Keratinocyte (primary cell): ENCODE measurements at regions not wholly inside any gene's neighbourhood (a gene's known extent, or its start where the extent isn't known, plus 50 kb on each side); places are given as distances from the start of the nearest gene placed in this dataset.

ENCODE experiments used
- DNase-seq: peaks from one replicate; pipeline ENCODE4 v3.0.0-alpha.2; 2011; ENCODE audit warnings: low read depth, missing footprints, low spot score
- FAIRE-seq: peaks from 2 replicates; lab custom pipeline; 2011; peaks lifted over from hg19 to GRCh38; lab: Jason Lieb, UNC
- H2AFZ ChIP-seq: 2 replicates; pipeline ENCODE4 v1.6.0; 2012; ENCODE audit warnings: low read length, control low read depth, inconsistent platforms; ENCODE audit not compliant: control insufficient read depth
- H3K27ac ChIP-seq: 2 replicates; pipeline ENCODE4 v1.5.1; 2011; ENCODE audit warnings: low read length; ENCODE audit not compliant: control insufficient read depth, insufficient read depth
- H3K27me3 ChIP-seq: 3 replicates; pipeline ENCODE4 v1.6.0; 2011; ENCODE audit warnings: low read length; ENCODE audit not compliant: control insufficient read depth, insufficient read depth; ENCODE audit errors: extremely low read depth
- H3K36me3 ChIP-seq, 2 experiments: 2 replicates in 1 of 2; 3 replicates in 1 of 2; pipeline ENCODE4 v1.5.1; 2011; ENCODE audit warnings: low read length in 2 of 2, mild to moderate bottlenecking in 1 of 2; ENCODE audit not compliant: control insufficient read depth in 2 of 2, insufficient read depth in 2 of 2; ENCODE audit errors: extremely low read depth in 1 of 2
- H3K4me1 ChIP-seq: 3 replicates; pipeline ENCODE4 v1.5.1; 2011; ENCODE audit warnings: low read length; ENCODE audit not compliant: control insufficient read depth, insufficient read depth; ENCODE audit errors: extremely low read depth
- H3K4me2 ChIP-seq: 3 replicates; pipeline ENCODE4 v1.6.0; 2011; ENCODE audit warnings: low read depth, low read length; ENCODE audit not compliant: control insufficient read depth, insufficient read depth; ENCODE audit errors: extremely low read depth
- H3K4me3 ChIP-seq, 3 experiments: fragments of 200-600 bp in 1 of 3; sonication (generic) in 1 of 3; 2 replicates in 2 of 3; 3 replicates in 1 of 3; pipeline ENCODE4 v1.5.1; 2011 to 2016; ENCODE audit warnings: low read length in 3 of 3, mild to moderate bottlenecking in 3 of 3, control low read depth in 2 of 3, inconsistent platforms in 1 of 3, low read depth in 1 of 3, mixed read lengths in 1 of 3, mixed run types in 1 of 3, moderate library complexity in 1 of 3; ENCODE audit not compliant: control insufficient read depth in 2 of 3, insufficient read depth in 2 of 3; ENCODE audit errors: extremely low read depth in 1 of 3
- H3K79me2 ChIP-seq: 2 replicates; pipeline ENCODE4 v1.6.0; 2012; ENCODE audit warnings: low read length; ENCODE audit not compliant: control insufficient read depth, insufficient read depth
- H3K9ac ChIP-seq: 3 replicates; pipeline ENCODE4 v1.6.0; 2011; ENCODE audit warnings: low read length; ENCODE audit not compliant: control insufficient read depth, insufficient read depth; ENCODE audit errors: extremely low read depth
- H3K9me1 ChIP-seq: 3 replicates; pipeline ENCODE4 v1.6.0; 2011; ENCODE audit warnings: low read length; ENCODE audit not compliant: control insufficient read depth, insufficient read depth; ENCODE audit errors: extremely low read depth
- H3K9me3 ChIP-seq: 2 replicates; pipeline ENCODE4 v1.5.1; 2012; ENCODE audit warnings: low read depth, low read length; ENCODE audit not compliant: control insufficient read depth
- H4K20me1 ChIP-seq: 3 replicates; pipeline ENCODE4 v1.6.0; 2011; ENCODE audit warnings: low read length; ENCODE audit not compliant: control insufficient read depth, insufficient read depth; ENCODE audit errors: extremely low read depth
- EZH2 ChIP-seq: IDR thresholded peaks from one replicate; pipeline ENCODE4 v1.6.1; 2012; ENCODE audit warnings: inconsistent platforms, mild to moderate bottlenecking, low read length, moderate library complexity
- dilution Hi-C: fragments of 300-500 bp; cut with MboI; formaldehyde crosslinking; loops from one replicate; pipeline ENCODE4 v1.7.0; 2020; ENCODE audit warnings: low sequenced_read_pairs; ENCODE audit not compliant: extremely low pct_ligation_motif_present
- TF ChIP-seq, protein P1 (sequence below), 3 experiments: IDR thresholded peaks in 1 of 3; conservative IDR thresholded peaks in 1 of 3; optimal IDR thresholded peaks in 1 of 3; 2 replicates in 2 of 3; 3 replicates in 1 of 3; pipeline versions ENCODE3 to v1.5.1; 2011; ENCODE audit warnings: low read length in 3 of 3, mild to moderate bottlenecking in 3 of 3, moderate library complexity in 2 of 3, control low read depth in 1 of 3, inconsistent platforms in 1 of 3; ENCODE audit not compliant: insufficient read depth in 2 of 3; ENCODE audit errors: extremely low read depth in 1 of 3

DNA sequence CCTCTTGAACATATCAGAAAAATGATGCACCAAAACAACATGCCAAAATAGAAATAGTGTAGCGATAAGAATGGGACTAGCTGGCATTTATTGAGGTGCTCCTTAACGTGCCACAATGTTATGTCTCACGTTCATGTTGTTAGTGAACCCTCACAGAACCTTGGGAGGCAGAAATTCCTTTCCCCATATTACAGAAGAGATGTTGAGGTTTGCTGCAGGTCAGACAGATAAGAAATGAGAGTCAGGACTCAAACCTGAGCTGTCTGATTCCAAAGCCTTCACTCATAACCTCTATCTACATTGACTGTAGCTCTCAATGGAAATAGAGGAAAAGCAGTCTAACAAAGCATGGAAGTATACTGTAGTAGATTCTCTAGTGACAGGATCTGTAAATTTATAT is 163.3 kb upstream of the STK17B start:
- Histone ChIP-seq H3K9me1 (no peaks in the 10 kb centered on the region), H3K27me3 (no peaks in the 10 kb centered on the region), H3K4me1 (no peaks in the 10 kb centered on the region), H4K20me1 (no peaks in the 10 kb centered on the region), H3K9ac (no peak overlapping the region), H3K4me2 (no peak overlapping the region), H2AFZ (no peak overlapping the region), H3K9me3 (no peaks in the 10 kb centered on the region), H3K27ac (no peak overlapping the region), H3K79me2 (no peaks in the 10 kb centered on the region), H3K36me3 (no peaks in the 10 kb centered on the region), H3K4me3 (no peak overlapping the region)
- dilution Hi-C loops, result no loop called here
- FAIRE-seq (no peak), DNase-seq (no peak)
- TF ChIP-seq EZH2, result no peak
- TF ChIP-seq, protein P1, sequence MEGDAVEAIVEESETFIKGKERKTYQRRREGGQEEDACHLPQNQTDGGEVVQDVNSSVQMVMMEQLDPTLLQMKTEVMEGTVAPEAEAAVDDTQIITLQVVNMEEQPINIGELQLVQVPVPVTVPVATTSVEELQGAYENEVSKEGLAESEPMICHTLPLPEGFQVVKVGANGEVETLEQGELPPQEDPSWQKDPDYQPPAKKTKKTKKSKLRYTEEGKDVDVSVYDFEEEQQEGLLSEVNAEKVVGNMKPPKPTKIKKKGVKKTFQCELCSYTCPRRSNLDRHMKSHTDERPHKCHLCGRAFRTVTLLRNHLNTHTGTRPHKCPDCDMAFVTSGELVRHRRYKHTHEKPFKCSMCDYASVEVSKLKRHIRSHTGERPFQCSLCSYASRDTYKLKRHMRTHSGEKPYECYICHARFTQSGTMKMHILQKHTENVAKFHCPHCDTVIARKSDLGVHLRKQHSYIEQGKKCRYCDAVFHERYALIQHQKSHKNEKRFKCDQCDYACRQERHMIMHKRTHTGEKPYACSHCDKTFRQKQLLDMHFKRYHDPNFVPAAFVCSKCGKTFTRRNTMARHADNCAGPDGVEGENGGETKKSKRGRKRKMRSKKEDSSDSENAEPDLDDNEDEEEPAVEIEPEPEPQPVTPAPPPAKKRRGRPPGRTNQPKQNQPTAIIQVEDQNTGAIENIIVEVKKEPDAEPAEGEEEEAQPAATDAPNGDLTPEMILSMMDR (optimal IDR thresholded peaks at IDR 0.05 in 1 of 3, IDR thresholded peaks at IDR 0.05 in 1 of 3, conservative IDR thresholded peaks at IDR 0.05 in 1 of 3; ENCODE audit: extremely low read depth in 1 of 3, insufficient read depth in 2 of 3, low read length in 3 of 3), result no peak

DNA sequence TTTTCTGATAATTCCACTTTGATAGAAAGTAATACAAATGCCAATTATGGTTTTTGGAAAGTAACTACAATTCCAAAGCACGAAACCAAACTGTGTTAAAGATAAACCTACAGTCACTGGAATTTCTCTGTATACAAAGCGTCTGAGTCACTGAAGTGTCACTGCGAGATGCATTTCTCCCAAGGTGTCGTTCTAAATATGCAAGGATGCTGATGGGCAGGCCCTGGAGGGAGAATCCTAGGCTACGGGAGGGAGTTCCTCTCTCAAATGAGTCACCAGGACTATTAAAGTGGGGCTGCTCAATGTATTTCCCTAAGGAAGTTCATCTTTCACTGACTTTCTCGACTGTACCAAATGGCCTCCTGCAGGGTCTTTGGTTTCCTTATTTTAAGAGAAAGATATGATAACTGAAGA is 163.8 kb upstream of the STK17B start:
- H3K4me3 ChIP-seq, result no peak overlapping the region
- dilution Hi-C loops, result no loop called here
- no peaks in the 10 kb centered on the region for H4K20me1 ChIP-seq
- no peak overlapping the region for H3K27ac ChIP-seq
- no peaks in the 10 kb centered on the region for H3K9me1 ChIP-seq
- no peak overlapping the region for H3K4me2 ChIP-seq
- no peak for TF ChIP-seq EZH2
- TF ChIP-seq, protein P1 (optimal IDR thresholded peaks at IDR 0.05 in 1 of 3, IDR thresholded peaks at IDR 0.05 in 1 of 3, conservative IDR thresholded peaks at IDR 0.05 in 1 of 3; ENCODE audit: extremely low read depth in 1 of 3, insufficient read depth in 2 of 3, low read length in 3 of 3), result no peak
- H3K9me3 ChIP-seq, result no peaks in the 10 kb centered on the region
- no peak overlapping the region for H2AFZ ChIP-seq
- no peak for DNase-seq
- no peaks in the 10 kb centered on the region for H3K36me3 ChIP-seq
- no peaks in the 10 kb centered on the region for H3K27me3 ChIP-seq
- no peak for FAIRE-seq
- no peaks in the 10 kb centered on the region for H3K79me2 ChIP-seq
- no peaks in the 10 kb centered on the region for H3K4me1 ChIP-seq
- H3K9ac ChIP-seq, result no peak overlapping the region
